ENCODE measurements at regions not wholly inside any gene's neighbourhood (a gene's known extent, or its start where the extent isn't known, plus 50 kb on each side); places are given as distances from the start of the nearest gene placed in this dataset.
"Not testable (repeated sequence)": the region's sequence is repeated elsewhere in the genome, so short reads cannot be mapped to it uniquely, and the experiment has no call there.

GRCh38 chr2:110320834-110321563 is 108.7 kb upstream of the MTLN start:
- not testable (repeated sequence) for H3K36me3 Mint-ChIP-seq; DNase-seq (ENCODE audit: low spot score in 2 of 2, unreplicated experiment in 2 of 2); H3K27me3 Mint-ChIP-seq (ENCODE audit: low read depth); H3K9me3 Mint-ChIP-seq; H3K27ac Mint-ChIP-seq; H3K4me1 Mint-ChIP-seq; H3K4me3 Mint-ChIP-seq

GRCh38 chr2:110318898-110319297 is 106.6 kb upstream of the MTLN start:
- H3K36me3 Mint-ChIP-seq; H3K9me3 Mint-ChIP-seq; H3K27ac Mint-ChIP-seq; H3K4me3 Mint-ChIP-seq; DNase-seq (ENCODE audit: low spot score in 2 of 2, unreplicated experiment in 2 of 2); H3K27me3 Mint-ChIP-seq (ENCODE audit: low read depth); H3K4me1 Mint-ChIP-seq: not testable (repeated sequence)

GRCh38 chr2:110317377-110317776 is 105.0 kb upstream of the MTLN start:
- DNase-seq (ENCODE audit: low spot score in 2 of 2, unreplicated experiment in 2 of 2); H3K27me3 Mint-ChIP-seq (ENCODE audit: low read depth); H3K4me3 Mint-ChIP-seq; H3K36me3 Mint-ChIP-seq; H3K9me3 Mint-ChIP-seq; H3K4me1 Mint-ChIP-seq; H3K27ac Mint-ChIP-seq: not testable (repeated sequence)

DNA sequence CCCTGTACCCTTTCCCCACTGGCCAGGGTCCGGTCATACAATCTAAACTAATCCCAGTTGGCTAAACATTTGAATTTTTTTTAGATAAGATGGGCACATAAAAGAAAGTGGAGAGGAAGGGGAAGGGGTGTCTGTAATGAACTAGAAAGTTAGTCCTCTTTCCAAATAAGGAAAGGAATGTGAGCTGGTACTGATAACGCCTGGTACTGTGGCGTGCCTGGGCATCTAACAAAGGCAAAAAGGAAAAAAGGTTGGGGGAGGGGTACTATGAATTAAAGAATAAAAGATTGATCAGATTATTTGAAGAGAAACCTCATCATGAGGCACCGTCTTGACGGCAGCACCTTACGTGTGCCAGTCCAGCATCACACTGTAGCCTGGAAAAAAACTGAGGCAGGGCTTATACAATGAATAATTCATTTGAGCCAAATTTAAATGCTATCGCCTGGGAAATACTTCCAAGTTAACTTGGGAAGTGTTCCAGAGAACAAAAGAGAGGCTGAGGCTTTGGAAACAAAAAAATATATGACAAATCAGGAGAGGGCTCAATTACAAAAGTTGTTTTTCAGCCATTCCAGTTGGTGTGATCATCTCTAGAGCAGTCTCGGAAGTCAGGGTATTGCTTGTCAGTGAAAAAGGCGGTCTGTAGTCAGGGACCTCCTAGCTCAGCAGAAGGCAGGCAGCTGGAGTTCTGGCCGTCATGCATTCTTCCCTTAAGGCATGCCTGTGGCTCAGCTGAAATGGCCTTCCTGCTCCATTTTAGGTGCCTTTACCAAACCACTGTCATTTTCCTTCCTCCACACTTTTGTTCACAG is 103.9 kb upstream of the MTLN start:
- H3K27ac Mint-ChIP-seq; H3K9me3 Mint-ChIP-seq; DNase-seq (ENCODE audit: low spot score in 2 of 2, unreplicated experiment in 2 of 2); H3K36me3 Mint-ChIP-seq; H3K27me3 Mint-ChIP-seq (ENCODE audit: low read depth); H3K4me3 Mint-ChIP-seq; H3K4me1 Mint-ChIP-seq: not testable (repeated sequence)

DNA sequence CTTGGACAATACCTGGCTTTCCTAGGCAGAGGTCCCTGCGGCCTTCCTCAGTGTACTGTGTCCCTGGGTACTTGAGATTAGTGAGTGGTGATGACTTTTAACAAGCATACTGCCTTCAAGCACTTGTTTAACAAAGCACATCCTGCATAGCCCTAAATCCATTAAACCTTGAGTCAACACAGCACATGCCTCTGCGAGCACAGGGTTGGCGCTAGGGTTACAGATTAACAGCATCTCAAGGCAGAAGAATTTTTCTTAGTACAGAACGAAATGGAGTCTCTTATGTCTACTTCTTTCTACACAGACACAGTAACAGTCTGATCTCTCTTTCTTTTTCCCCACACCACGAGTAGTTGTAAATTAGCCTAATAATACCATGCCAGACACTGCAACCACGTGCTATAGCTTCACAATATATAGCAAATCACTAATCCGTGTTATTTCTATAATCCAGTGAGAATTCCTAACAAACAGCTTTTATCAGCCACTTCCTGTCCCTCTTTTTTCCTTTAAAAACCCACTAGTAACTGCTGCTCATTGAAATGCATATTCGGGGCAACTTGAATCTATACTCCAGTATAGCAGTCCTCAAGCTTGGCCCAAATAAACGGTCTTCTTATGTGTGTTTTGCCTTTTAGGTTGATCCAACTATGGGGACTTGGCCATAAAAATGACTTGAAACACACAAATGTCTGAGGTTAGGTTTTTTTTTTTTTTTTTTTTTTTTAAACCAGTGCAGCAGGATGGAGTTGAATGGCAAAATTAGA is 102.9 kb upstream of the MTLN start:
- not testable (repeated sequence) for H3K9me3 Mint-ChIP-seq; H3K27me3 Mint-ChIP-seq (ENCODE audit: low read depth)

GRCh38 chr2:110314472-110314871 is 102.1 kb upstream of the MTLN start:
- not testable (repeated sequence) for DNase-seq (ENCODE audit: low spot score in 2 of 2, unreplicated experiment in 2 of 2); H3K4me1 Mint-ChIP-seq; H3K36me3 Mint-ChIP-seq; H3K9me3 Mint-ChIP-seq; H3K4me3 Mint-ChIP-seq; H3K27ac Mint-ChIP-seq; H3K27me3 Mint-ChIP-seq (ENCODE audit: low read depth)

More for the DNA sequence above, 102.9 kb upstream of the MTLN start:
- not testable (repeated sequence) for H3K36me3 Mint-ChIP-seq; H3K4me3 Mint-ChIP-seq; H3K4me1 Mint-ChIP-seq; DNase-seq (ENCODE audit: low spot score in 2 of 2, unreplicated experiment in 2 of 2); H3K27ac Mint-ChIP-seq

- DNase-seq (ENCODE audit: low spot score in 2 of 2, unreplicated experiment in 2 of 2); H3K36me3 Mint-ChIP-seq; H3K4me1 Mint-ChIP-seq; H3K27me3 Mint-ChIP-seq (ENCODE audit: low read depth); H3K4me3 Mint-ChIP-seq; H3K27ac Mint-ChIP-seq; H3K9me3 Mint-ChIP-seq: not testable (repeated sequence)
Measured at GRCh38 chr2:110313032-110313431, 100.7 kb upstream of the MTLN start.

- H3K4me1 Mint-ChIP-seq; H3K27ac Mint-ChIP-seq; H3K9me3 Mint-ChIP-seq; H3K27me3 Mint-ChIP-seq (ENCODE audit: low read depth); H3K36me3 Mint-ChIP-seq; H3K4me3 Mint-ChIP-seq; DNase-seq (ENCODE audit: low spot score in 2 of 2, unreplicated experiment in 2 of 2): not testable (repeated sequence)
Measured at GRCh38 chr2:110311713-110312444, 99.5 kb upstream of the MTLN start.

DNA sequence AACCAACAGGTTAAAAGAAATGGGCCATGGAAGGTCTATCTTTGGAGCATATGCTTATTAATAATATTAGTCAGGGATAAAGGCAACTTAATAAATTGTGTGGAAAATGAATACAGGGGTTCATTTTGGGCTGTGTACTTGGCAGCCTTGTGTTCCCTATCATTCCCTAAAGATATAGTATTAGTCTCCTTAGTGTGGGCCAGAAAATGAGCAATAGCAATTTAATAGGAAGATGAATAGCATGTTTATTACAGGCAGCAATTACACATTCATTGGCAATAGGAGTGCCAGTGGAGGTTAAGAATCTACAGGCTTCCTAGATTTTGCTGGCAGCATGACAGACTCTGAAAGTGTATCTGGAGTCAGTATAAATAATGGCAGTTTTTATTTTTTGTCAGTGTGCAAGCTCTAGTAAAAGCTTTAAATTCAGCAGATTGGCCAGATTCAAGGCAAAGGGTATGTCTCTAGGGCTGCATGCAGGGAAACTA is 98.7 kb upstream of the MTLN start:
- H3K4me3 Mint-ChIP-seq; H3K4me1 Mint-ChIP-seq; H3K27ac Mint-ChIP-seq; H3K36me3 Mint-ChIP-seq; DNase-seq (ENCODE audit: low spot score in 2 of 2, unreplicated experiment in 2 of 2); H3K27me3 Mint-ChIP-seq (ENCODE audit: low read depth); H3K9me3 Mint-ChIP-seq: not testable (repeated sequence)

- H3K27ac Mint-ChIP-seq; H3K36me3 Mint-ChIP-seq; H3K4me3 Mint-ChIP-seq; H3K4me1 Mint-ChIP-seq; H3K9me3 Mint-ChIP-seq; H3K27me3 Mint-ChIP-seq (ENCODE audit: low read depth); DNase-seq (ENCODE audit: low spot score in 2 of 2, unreplicated experiment in 2 of 2): not testable (repeated sequence)
Measured at GRCh38 chr2:110308728-110309127, 96.4 kb upstream of the MTLN start.

DNA sequence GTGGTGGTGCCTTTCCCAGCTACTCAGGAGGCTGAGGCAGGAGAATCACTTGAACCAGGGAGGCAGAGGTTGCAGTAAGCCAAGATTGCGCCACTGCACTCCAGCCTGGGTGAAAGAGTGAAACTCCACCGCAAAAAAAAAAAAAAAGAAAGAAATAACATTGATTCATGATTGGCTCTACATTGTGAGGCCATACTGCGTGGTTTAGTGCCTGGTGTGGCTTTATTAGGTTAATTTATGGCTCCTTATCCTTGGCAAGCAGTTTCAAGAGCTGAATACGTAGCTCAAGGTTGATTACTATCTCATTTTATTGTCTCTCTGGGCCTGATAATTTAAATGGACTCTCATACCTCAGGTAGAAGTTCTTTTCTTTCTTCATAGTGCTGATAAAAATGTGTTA is 80.5 kb upstream of the MTLN start:
- not testable (repeated sequence) for H3K9me3 Mint-ChIP-seq; H3K27me3 Mint-ChIP-seq (ENCODE audit: low read depth); H3K36me3 Mint-ChIP-seq; DNase-seq (ENCODE audit: low spot score in 2 of 2, unreplicated experiment in 2 of 2); H3K4me1 Mint-ChIP-seq; H3K4me3 Mint-ChIP-seq; H3K27ac Mint-ChIP-seq

- H3K4me3 Mint-ChIP-seq; H3K27ac Mint-ChIP-seq; H3K4me1 Mint-ChIP-seq; H3K9me3 Mint-ChIP-seq; H3K27me3 Mint-ChIP-seq (ENCODE audit: low read depth); DNase-seq (ENCODE audit: low spot score in 2 of 2, unreplicated experiment in 2 of 2); H3K36me3 Mint-ChIP-seq: not testable (repeated sequence)
Measured at GRCh38 chr2:110291909-110292579, 79.7 kb upstream of the MTLN start.

DNA sequence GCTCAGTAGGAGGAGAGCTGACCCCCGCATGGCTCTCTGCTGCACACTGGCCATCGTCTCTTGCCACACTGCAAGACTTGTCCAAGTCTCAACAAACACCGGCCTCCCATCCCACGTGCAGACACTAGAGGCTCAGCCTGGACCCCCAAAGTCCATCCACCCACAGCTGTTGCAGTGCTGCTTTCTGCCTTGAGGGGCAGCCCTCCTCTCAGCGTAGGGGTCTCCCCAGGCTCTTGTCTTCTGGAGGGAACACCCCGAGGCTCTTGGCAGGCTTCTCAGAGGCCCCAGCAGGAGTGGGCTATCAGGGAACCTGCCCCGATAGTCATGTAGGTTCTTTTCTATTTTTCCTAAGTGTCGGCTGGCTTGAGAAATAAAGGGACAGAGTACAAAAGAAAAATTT is 75.5 kb upstream of the MTLN start:
- H3K27me3 Mint-ChIP-seq (ENCODE audit: low read depth); H3K36me3 Mint-ChIP-seq; DNase-seq (ENCODE audit: low spot score in 2 of 2, unreplicated experiment in 2 of 2); H3K4me3 Mint-ChIP-seq; H3K4me1 Mint-ChIP-seq; H3K27ac Mint-ChIP-seq; H3K9me3 Mint-ChIP-seq: not testable (repeated sequence)
